Retinal pigment epithelial cell (primary cell): ENCODE measurements at regions not wholly inside any gene's neighbourhood (a gene's known extent, or its start where the extent isn't known, plus 50 kb on each side); places are given as distances from the start of the nearest gene placed in this dataset.

Experiments used
- DNase-seq: peaks from one replicate; pipeline ENCODE4 v3.0.0-alpha.2; 2010; ENCODE audit warnings: low read depth
- H3K4me3 ChIP-seq: 2 replicates; pipeline ENCODE4 v1.5.1; 2011; ENCODE audit warnings: mild to moderate bottlenecking, low read length, control low read depth, moderate library complexity
- TF ChIP-seq, protein P1 (sequence below): conservative IDR thresholded peaks from 2 replicates; pipeline ENCODE4 v1.5.1; 2011; ENCODE audit warnings: low read depth, low read length, control low read depth, inconsistent platforms

DNA sequence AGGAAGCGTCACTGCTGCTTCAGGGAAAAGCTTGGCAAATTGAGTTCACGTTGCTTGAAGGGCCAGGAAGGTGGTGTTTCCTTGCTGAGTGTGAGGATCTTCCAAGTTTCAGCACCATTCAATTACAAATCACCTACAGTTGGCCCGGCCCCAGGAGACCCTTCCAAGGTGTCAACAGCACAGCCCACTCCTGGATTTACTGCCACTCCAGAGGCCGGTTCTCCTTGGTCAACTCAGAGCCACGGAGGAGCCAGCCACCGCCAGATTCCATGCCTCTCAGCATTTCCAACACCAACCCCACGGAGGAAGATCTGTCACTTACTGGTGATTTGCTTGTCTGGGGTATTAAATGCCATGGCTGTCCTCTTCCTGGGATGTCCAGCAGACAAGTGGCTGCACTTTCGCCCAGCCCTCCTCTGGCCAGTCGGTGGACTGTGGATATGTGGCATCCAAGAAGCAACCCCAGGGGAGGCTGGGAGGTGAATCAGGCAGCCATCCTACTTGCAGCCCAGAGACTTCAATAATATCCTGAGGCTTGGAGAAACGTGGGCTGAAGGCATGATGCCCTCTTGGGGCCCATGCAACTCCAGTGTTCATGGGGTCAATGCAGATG lies 74.1 kb upstream of the SHANK2 start:
- no peak for DNase-seq
- TF ChIP-seq, protein P1, sequence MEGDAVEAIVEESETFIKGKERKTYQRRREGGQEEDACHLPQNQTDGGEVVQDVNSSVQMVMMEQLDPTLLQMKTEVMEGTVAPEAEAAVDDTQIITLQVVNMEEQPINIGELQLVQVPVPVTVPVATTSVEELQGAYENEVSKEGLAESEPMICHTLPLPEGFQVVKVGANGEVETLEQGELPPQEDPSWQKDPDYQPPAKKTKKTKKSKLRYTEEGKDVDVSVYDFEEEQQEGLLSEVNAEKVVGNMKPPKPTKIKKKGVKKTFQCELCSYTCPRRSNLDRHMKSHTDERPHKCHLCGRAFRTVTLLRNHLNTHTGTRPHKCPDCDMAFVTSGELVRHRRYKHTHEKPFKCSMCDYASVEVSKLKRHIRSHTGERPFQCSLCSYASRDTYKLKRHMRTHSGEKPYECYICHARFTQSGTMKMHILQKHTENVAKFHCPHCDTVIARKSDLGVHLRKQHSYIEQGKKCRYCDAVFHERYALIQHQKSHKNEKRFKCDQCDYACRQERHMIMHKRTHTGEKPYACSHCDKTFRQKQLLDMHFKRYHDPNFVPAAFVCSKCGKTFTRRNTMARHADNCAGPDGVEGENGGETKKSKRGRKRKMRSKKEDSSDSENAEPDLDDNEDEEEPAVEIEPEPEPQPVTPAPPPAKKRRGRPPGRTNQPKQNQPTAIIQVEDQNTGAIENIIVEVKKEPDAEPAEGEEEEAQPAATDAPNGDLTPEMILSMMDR: no peak
- H3K4me3 ChIP-seq: no peak overlapping the region

DNA sequence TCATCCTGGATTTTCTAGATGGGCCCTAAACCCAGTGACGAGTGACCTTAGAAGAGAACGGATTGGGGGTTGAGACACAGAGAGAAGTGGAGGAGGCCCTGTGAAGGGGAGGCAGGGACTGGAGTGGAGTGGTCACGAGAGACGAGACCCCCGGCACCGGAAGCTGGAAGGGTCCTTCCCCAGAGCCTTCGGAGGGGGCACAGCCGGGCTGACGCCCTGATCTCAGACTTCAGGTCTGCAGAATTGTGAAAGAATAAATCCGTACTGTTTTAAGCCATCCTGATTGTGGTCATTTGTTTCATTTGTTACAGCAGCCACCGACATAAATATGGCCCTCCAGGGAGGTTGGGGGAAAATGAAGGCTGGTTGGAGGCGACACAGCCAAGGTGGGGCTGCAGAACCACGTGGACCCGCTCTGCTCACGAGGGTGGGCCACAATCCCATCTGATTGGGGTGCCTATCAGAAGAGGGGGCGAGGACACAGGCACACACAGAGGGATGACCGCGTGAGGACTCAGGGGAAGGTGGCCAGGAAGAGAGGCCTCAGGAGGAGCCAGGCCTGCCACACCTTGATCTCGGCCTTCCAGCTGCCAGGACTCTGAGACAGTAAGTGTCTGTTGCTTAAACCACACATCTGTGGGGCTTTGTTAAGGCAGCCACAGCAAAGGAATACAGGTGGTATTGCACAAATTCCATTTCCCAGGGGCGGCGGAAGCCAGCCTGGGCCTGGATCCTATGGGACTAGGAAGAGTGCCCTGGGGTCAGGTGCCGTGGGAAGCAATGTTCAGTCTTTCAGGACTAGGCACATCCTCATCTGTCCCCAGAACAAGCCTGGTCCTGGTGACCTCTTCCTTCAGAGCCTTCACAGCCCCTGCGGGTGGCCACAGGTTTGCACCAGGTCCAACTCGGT lies 73.3 kb upstream of the SHANK2 start:
- H3K4me3 ChIP-seq: no peak overlapping the region
- no peak for DNase-seq
- TF ChIP-seq, protein P1: no peak

DNA sequence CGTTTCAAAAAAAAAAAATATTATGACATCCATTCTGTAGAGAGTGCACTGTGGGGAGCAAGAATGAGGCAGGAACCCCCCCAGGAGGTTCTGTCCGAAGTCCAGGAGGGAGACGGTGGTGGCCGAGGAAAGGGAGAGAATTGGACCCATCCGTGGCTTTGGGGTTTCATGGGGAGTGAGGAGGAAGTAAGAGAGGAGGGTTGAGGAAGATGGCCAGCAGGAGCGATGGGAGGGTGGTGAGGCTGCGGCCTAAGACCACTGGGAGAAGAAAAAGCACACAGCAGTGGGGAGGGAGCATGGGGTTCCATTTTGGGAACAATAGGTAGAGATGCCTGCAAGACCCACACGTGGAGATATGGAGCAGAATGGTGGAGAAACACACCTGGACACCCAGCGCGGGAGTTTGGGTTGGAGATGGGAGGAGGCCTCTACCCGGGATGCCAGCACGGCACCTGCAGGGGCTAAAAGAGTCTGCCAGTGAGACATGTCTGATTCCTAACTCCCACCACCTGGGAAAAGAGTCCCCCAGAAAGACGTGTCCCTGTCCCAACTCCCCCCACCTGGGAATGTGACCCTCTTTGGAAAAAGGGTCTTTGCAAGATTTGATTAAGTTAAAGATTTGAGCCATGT lies 72.5 kb upstream of the SHANK2 start:
- DNase-seq: no peak
- H3K4me3 ChIP-seq: no peak overlapping the region
- TF ChIP-seq, protein P1: no peak

DNA sequence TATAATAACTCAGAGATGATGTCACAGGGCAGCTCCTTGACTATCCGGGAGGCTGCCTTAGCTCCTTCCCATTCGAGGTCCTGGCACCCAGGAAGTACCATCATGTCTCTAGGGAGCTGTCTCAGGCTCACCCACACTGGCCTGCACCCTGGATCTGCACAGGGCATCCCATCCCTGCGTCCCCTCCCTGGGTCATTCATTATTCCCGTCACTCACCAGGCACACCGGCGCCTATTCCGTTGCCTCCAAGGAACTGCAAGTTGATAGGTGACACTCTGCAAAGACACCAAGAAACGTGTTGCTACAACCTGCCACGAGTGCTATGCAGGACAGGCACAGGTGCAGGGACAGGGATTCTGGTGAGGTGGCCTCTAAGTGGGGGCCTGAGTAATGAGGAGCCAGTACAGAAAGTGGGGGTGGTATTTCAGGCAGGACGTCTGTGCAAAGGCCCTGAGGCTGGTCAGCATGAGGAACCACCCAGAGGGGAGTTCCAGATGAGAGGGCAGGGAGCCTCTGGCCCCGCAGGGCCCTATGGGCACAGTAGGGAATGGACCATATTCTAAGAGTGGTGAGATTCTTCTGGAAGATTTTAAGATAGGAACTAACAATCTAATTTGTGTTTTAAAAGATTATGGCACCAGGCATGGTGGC lies 71.6 kb upstream of the SHANK2 start:
- TF ChIP-seq, protein P1: no peak
- DNase-seq: no peak
- H3K4me3 ChIP-seq: no peak overlapping the region

DNA sequence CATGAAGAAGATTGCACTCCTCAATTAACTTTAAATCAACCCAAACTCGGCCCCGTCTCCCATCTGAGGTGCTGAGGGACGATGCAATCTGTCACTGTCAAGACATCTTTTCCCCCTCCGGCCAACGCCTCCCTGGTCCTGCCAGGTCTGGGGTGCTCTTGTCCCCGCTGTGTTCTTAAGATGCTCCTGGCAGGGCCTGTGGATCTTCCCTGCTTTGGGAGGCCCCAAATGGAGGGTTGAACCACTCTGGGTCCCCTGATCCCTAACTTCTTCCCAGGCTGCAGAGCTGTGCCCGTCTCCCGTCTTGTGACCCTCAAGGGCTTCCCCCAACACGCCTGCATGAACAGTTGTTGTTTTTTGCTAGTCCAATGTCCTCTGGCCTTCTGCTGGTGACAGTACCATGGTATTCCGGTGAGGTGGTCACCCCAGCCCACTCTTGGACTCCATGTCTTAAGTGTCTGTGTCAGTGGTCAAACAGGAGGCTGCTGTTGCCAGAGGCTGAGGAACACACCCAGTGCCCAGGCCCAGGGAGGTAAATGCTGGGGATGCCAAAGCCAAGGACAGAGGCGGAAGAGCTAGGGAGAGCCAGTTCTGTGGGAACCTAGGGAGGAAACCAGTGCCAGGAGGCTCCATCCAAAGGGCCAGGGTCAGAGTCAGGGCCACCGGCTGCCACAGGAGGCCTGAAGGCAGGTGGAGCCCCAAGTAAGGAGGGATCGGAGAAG lies 70.6 kb upstream of the SHANK2 start:
- no peak overlapping the region for H3K4me3 ChIP-seq
- DNase-seq: no peak
- TF ChIP-seq, protein P1: no peak

DNA sequence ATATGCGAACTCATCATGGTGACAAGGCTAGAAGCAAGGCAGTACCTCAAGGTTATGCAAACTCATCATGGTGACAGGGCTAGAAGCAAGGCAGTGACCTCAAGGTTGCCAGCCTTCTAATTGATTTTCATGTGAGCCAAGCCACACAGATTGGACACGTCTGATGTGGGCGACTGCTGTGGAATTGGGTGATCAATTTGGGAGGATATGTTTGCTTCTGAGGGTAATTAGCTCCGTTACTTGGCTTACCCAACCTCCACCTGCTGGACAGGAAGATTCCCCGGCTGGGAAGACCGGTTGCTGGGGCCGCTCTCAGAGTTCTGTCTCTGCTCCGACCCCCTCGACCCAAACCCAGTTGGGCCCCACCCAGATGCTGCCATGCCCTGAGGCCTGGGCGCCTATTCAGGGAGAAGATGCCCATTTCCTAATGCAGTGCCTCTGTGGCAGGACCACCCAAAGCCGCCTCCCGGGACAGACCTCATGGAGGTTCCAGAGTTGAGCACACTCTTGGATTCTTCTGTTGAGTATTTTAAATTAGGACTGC lies 69.9 kb upstream of the SHANK2 start:
- no peak overlapping the region for H3K4me3 ChIP-seq
- TF ChIP-seq, protein P1: no peak
- no peak for DNase-seq
